ACHN (cell line): ENCODE measurements at regions not wholly inside any gene's neighbourhood (a gene's known extent, or its start where the extent isn't known, plus 50 kb on each side); places are given as distances from the start of the nearest gene placed in this dataset.
"Not testable (repeated sequence)": the region's sequence is repeated elsewhere in the genome, so short reads cannot be mapped to it uniquely, and the experiment has no call there.

Source experiments
- DNase-seq: peaks from one replicate; pipeline ENCODE4 v3.0.0-alpha.2; 2015
- in situ Hi-C: cut with HindIII; loops from 2 replicates; pipeline ENCODE4 v1.10.0; 2017; ENCODE audit warnings: low sequenced_read_pairs, low pct_ligation_motif_present, low pct_unique_long_range_greater_than_20kb

DNA sequence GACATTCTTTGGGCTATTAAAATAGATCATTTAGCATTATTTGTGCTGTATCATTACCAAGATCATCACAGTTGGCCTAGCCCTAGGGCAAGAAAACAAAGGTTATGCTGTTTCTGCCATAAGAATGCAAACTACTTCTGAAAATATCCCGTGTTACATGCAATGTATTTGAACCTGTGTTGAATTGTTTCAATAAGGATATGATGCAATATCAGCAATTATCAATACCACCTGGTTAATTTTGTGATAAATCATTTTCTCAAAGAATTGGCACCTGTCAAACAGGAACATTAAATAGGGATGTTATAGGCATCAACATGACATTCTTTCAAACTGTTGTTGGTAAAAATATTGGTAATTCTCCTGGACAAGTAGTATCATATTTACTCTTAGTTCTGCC lies 2002.0 kb upstream of the CDH9 start:
- in situ Hi-C loops: no loop called here
- DNase-seq: no peak

DNA sequence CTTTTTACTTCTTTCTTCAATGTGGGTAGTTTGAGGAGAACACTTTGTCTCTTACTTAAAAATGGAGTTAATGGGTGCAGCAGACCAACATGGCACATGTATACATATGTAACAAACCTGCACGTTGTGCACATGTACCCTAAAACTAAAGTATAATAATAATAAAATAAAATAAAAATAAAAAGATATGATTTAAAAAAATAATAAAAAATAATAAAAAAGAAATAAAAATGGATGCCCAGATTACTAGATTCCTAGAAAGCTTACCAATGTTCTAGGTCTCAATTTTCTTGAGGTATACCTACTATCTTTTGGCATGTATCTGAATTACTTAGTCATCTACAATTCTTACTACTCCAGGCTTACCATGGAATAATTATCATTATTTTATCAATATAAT lies 2001.6 kb upstream of the CDH9 start:
- in situ Hi-C loops: no loop called here
- no peak for DNase-seq

DNA sequence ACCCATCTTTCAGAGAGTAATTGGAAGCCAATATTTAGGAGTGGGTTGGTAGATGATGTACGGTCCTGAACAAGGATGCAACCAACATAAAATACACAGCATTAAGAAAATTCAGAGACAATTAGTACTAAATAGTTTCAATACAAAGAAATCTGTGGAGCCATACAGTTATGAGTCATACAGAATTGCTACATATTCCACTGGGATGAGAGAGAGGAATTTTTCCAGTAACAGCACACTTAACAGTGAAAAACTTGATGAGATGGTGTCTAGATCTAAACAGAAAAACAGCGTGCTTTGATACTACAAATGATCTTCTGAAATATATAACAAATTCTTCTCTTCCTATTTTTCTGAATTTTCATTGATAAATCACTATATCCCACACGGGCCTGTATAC lies 1999.3 kb upstream of the CDH9 start:
- no peak for DNase-seq
- in situ Hi-C loops: no loop called here

DNA sequence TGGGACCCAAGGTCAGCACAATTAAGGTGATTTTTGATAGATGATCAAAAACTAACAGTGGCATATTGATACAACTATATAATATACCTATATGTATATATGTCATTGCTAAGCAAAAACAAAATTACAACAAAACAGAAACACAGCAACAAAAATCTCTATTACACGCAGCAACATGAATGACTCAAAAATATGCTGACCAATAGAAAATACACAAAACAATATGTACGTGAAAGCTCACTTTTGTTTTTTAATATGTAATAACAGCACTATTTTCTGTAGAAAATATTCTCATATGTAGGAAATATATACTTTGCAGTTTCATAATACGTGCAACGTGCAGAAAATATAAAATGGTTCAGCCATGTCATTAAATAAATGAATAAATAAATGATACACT lies 1985.7 kb upstream of the CDH9 start:
- no peak for DNase-seq
- in situ Hi-C loops: no loop called here

DNA sequence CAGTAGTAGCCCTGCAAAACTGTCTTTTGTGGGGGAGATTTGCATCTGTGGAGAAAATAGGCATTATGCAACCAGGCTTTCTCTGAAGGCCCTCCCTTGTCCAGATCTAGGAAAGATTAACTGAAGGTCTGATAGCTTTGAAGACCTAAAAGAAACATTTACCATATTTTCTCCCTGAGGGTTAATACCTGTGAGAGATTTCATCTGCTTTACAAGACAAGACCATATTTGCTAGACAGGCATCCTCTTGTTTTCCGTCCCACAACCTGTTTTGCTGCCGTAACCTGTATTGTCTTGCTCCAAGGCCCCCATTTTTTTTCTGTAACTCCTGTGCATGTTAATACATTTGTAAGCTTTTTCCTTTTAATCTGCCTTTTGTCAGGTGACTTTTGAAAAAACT lies 1985.2 kb upstream of the CDH9 start:
- in situ Hi-C loops: no loop called here
- no peak for DNase-seq

DNA sequence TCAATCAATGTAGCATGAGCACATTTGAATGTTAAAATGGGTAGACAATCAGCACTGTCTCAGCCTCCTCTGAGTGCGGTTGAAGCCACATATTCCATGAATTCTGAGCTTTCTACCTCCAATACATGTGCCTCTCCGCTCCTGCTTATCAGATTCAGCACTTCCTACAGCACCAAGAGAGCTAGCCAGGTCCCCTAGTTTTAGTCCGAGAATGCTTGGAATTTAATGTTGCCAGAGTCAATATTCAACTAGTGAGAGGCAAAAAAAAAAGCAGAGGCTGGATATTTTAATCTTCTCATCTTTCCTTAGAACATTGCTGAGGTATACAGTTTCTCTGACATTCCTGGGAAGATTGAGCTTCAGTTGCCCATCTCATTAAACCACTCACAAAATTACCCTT lies 1979.1 kb upstream of the CDH9 start:
- peak; percentile 27 for DNase-seq
- in situ Hi-C loops: no loop called here

DNA sequence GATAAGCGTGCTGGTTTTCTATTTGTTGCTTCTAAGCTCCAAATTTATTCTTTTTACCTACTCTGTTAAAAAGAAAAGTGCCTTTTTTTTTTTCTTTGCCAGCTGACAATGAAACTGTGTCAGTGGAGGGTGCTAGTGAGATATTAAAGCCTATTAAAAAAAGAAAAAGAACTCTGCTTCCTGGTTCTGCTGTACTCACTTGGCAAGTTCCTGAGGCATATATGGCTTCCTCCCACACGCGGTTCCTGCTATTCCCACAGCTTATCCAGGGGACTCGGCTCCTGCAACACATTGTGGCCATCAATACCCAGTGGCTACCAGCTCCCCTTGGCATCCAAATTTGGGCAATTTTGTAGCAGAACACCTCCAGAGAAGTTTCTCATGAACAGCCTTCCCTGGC lies 1977.7 kb upstream of the CDH9 start:
- DNase-seq: peak; percentile 19
- in situ Hi-C loops: no loop called here

DNA sequence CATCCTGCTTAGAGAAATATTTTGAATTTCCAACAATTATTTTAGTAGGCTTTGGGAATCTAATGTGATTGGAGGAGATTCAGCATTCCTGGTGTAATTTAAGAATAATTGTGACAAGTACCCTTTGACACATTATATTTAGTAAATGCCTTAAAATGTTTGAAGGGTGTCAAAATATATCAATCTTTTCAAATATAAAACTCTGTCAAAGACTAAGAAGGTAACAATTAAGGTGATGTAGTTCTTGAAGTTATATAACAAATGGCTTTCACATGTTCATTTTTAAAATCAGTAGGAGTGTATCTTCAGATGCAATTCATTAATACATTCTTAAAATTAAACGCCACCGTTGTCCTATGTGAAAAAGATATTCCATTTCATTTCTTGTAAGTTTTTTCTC lies 1977.1 kb upstream of the CDH9 start:
- in situ Hi-C loops: no loop called here
- DNase-seq: no peak

DNA sequence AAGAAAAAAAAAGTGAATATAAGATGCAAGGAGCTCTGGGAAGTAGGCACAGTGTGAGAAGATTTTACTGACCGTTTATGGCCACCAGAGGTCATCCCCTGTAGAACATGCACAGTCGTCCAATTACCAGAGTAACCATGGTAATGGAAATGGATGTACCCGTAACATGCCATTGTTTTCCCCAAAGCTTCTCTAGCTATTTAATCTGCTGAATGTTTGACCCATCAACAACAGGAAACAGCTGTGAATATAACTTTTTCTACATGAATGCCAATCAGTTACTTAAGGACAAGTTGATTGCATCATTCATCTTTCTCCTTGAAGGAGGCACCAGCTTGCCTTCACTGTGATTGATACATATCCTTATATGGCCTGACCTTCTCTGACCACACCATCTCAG lies 1967.0 kb upstream of the CDH9 start:
- in situ Hi-C loops: no loop called here
- peak; percentile 33 for DNase-seq

DNA sequence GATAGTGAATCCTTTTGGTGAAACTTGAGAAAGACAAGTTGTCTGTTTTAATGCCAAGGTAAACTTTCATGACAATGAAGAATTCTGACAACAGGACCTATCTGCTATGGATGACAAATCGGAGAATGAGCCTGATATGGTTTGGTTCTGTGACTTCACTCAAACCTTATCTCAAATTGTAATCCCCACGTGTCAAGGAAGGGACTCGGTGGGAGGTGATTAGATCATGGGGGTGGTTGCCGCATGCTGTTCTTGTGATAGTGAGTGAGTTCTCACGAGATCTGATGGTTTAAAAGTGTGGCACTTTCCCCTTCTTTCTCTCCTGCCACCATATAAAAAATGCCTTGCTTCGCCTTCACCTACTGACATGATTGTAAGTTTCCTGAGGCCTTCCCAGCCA lies 1964.1 kb upstream of the CDH9 start:
- in situ Hi-C loops: no loop called here
- DNase-seq: no peak

DNA sequence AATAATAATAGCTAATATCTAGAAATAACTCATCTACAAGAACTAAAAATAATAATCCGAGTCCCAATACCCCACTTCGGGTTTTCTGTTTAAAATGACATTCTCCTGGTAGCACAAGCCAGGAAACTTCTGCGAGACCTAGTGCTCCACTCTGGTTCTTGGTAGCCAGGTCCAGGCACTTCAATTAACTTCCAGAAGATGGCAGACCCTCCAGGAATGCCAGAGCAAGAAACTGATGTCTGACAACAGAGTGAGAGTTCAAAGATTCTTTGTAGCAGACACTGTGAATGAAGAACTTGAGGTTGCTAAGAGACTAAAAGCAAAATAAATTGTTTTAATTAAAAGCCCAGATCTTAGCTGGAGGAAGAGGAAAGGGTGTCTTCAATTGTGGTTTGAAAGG lies 1963.3 kb upstream of the CDH9 start:
- in situ Hi-C loops: no loop called here
- peak; percentile 7 for DNase-seq

DNA sequence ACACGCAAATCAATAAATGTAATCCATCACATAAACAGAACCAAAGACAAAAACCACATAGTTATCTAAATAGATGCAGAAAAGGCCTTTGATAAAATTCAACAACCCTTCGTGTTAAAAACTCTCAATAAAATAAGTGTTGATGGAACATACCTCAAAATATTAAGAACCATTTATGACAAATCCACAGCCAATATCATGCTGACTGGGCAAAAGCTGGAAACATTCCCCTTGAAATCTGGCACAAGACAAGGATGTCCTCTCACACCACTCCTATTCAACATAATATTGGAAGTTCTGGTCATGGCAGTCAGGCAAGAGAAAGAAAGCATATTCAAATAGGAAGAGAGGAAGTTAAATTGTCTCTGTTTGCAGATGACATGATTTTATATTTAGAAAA lies 1946.3 kb upstream of the CDH9 start:
- in situ Hi-C loops: no loop called here
- no peak for DNase-seq

DNA sequence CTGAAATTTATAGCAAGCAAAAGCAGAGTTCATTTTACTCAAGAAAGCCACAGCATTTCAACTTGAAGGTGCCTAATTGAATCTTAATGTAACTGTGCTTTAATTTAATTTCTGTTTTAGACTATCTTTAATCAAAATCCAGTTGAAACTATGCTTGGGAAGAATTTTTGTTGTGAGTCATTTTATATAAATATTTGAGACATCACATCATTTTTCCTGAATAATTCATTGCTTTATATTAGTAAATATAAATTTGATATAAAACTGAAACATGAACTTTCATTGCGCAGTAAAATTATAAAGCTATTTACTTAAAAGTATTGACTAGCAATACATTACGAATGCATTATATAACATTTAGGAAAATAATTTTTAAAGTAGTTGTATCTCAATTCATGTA lies 1937.1 kb upstream of the CDH9 start:
- no peak for DNase-seq
- in situ Hi-C loops: no loop called here

DNA sequence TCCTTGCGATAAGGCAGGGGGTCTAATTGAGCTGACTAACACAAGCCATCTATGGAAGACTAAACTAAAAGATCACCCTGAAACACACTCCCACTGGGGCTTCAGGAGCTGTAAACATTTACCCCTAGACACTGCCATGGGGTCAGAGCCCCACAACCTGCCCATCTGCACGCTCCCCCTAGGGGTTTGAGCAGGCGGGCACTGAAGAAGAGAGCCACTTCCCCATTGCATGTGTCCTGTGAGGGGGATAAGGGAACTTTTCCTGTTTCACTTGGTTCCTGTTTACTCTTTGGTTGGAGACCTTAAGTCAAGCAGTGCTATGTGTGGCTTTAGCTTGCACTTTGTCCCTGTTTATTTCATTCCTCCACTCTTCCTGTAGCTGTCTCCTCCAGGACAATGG lies 1929.5 kb upstream of the CDH9 start:
- in situ Hi-C loops: no loop called here

DNA sequence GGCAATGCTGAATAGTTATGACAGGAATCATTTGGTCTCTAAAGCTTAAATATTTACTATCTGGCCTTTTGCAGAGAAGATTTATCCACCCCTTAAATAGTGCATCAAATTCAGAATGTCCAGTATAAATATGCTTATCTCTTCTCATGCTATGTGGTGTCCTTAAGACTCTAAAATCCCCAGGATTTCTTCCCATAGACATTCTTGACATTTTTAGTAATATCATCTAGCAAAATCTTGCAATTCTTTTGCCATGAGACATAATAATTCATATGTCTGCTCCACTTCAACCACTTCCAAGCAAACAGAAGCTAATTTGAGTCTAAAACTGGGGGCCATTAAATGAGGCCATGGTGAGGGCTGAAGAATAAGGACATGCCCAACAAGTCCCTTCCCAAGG lies 1923.4 kb upstream of the CDH9 start:
- in situ Hi-C loops: no loop called here
- DNase-seq: no peak

More for the DNA sequence above, 1929.5 kb upstream of the CDH9 start:
- no peak for DNase-seq

DNA sequence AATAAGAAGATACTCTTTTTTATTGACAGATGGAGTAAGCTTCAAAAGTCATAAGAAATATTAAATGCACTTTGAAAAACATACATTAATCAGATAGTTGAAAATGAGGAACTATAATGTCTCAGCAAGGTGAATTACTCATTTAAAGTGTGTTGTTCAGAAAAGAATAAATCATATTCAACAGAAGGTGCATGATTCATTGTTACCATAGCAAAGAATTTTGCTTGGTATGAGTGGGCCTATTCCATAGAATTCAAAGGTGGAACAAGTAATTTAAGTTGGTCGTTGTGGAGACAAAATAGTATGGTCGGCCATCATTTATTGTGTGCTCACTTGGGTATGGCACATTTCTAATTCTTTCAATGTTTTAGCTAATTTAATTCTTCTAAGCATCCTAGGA lies 1920.2 kb upstream of the CDH9 start:
- no peak for DNase-seq
- in situ Hi-C loops: no loop called here

DNA sequence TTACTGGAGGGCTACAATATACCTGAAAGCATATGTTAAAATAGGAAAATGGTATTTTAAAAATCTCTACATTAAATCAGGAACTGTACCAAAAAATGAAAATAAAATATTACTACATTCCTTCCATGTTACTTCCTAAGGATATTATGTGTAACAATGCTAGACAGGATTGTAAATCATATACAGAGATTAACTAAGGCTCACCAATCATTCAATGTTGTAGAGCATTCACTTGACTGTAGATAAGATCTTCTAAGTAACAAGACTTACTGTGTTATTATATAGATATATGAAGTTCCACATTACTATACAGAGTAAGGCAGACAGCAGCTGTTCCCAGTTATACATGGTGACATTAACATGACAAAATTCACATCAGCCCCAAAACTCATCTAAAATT lies 1919.1 kb upstream of the CDH9 start:
- DNase-seq: no peak
- in situ Hi-C loops: no loop called here

DNA sequence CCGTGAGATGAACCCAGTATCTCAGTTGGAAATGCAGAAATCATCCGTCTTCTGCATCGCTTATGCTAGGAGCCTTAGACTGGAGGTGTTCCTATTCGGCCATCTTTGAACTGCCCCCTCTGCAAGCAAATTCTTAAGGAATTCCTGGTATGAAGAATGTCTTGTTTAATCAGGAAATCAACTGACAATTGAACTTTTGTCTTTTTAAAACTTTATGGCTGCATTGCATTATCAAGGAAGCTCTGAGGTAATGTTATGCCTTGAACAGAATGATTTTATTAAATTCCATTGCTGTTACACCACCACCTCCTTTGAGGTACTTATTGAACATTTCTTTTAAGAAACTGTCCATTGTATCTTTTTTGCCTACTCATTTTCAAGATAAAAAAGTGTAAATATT lies 1915.7 kb upstream of the CDH9 start:
- in situ Hi-C loops: no loop called here
- no peak for DNase-seq

DNA sequence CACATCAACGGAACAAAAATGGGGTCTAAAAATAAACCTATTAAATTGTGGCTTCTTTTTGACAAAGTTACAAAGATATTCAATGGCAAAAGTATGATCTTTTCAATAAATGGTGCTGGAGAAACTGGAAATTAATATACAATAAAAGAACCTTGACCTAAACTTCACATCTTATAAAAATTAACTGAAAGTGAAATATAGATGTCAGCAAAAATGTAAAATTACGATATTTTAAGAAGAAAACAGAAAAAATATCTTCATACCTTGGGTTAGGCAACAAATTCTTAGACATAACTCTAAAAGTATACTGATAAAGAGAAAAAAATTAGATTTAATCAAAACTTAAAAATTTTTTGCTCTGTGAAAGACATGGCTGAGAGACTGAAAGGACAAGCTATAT lies 1909.5 kb upstream of the CDH9 start:
- in situ Hi-C loops: no loop called here

DNA sequence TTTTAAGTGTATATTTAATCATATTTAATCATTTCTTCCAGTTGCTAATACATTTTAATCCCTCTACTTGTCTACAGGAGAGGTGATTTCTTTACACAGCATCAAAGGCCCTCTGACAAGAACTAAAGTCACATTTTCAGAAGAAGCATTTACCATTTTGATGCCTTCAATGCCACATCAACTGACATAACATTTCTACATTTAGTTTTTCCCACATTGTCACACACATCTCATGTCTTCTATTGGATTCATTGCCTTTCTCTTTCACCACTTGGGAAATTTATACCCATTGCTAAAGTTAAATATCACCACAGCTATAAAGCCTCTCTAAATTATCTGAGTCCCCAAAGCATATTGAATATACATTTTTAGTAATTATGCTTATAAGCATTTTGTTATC lies 1907.5 kb upstream of the CDH9 start:
- in situ Hi-C loops: no loop called here
- no peak for DNase-seq

More for the DNA sequence above, 1909.5 kb upstream of the CDH9 start:
- no peak for DNase-seq

DNA sequence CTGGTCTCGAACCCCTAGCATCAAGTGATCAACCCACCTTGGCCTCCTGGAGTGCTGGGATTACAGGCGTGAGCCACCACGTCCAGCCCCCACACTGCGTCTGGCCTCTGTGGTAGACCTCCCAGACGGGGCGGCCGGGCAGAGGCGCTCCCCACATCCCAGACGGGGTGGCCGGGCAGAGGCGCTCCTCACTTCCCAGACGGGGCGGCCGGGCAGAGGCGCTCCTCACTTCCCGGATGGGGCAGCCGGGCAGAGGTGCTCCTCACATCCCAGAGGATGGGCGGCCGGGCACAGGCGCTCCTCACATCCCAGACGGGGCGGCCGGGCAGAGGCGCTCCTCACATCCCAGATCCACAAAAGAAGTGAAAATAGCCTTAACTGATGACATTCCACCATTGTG lies 1891.0 kb upstream of the CDH9 start:
- in situ Hi-C loops: not testable (repeated sequence)

More for the DNA sequence above, 1891.0 kb upstream of the CDH9 start:
- DNase-seq: not testable (repeated sequence)
